ENCODE measurements at regions not wholly inside any gene's neighbourhood (a gene's known extent, or its start where the extent isn't known, plus 50 kb on each side); places are given as distances from the start of the nearest gene placed in this dataset.

GRCh38 chr5:143739746-143740145 is 72.2 kb upstream of the HMHB1 start:
- Histone ChIP-seq H2BK20ac (ENCODE audit: low read depth, low read length, poor library complexity, severe bottlenecking) (no peak overlapping the region), H3T11ph (ENCODE audit: low read length) (no peak overlapping the region), H4K91ac (ENCODE audit: insufficient read length, low read depth, low read length) (no peak overlapping the region), H2BK12ac (ENCODE audit: insufficient read length, low read depth, low read length) (no peak overlapping the region), H3K9me3 (ENCODE audit: control insufficient read depth, low read depth, low read length) (no peaks in the 10 kb centered on the region), H4K20me1 (ENCODE audit: control insufficient read depth, insufficient read depth, insufficient read length) (no peaks in the 10 kb centered on the region), H3K27me3 (ENCODE audit: insufficient read depth, low read length) (no peaks in the 10 kb centered on the region), H3K27ac (ENCODE audit: insufficient read length, low read depth, low read length) (no peak overlapping the region), H3K14ac (ENCODE audit: insufficient read depth, low read length) (no peak overlapping the region), H2AFZ (ENCODE audit: low read length) (no peak overlapping the region), H3K56ac (ENCODE audit: insufficient read length, low read depth, low read length) (no peak overlapping the region), H3K23ac (ENCODE audit: insufficient read length, low read depth, low read length) (no peak overlapping the region), H3K23me2 (ENCODE audit: insufficient read length, low read depth, low read length, poor library complexity, severe bottlenecking) (no peaks in the 10 kb centered on the region), H3K18ac (ENCODE audit: insufficient read length, low read depth, low read length) (no peak overlapping the region), H4K8ac (replicated peaks; ENCODE audit: insufficient read length, low read depth, low read length) (no peak overlapping the region), H4K5ac (ENCODE audit: insufficient read length, low read depth, low read length) (no peak overlapping the region), H2AK5ac (ENCODE audit: insufficient read length, low read length) (no peak overlapping the region), H3K4me2 (ENCODE audit: insufficient read depth, insufficient read length, low read length) (no peak overlapping the region), H3K4ac (ENCODE audit: low read depth, low read length) (no peak overlapping the region), H3K79me1 (ENCODE audit: insufficient read depth, low read depth, low read length, poor library complexity, severe bottlenecking) (no peaks in the 10 kb centered on the region), H3K4me1 (ENCODE audit: insufficient read depth, low read length) (peaks cover 3% of the 10 kb centered on the region), H2BK15ac (ENCODE audit: low read depth, low read length) (no peak overlapping the region), H2BK5ac (ENCODE audit: insufficient read length, low read length) (no peak overlapping the region), H2BK120ac (ENCODE audit: low read depth, low read length, poor library complexity, severe bottlenecking) (no peak overlapping the region), H3K79me2 (ENCODE audit: insufficient read depth, low read length) (no peaks in the 10 kb centered on the region), H3K9ac (ENCODE audit: extremely low read depth, insufficient read length, low read length) (no peak overlapping the region)
- no peaks in the 10 kb centered on the region for H3K36me3 Mint-ChIP-seq (ENCODE audit: insufficient read depth in 1 of 3, low read depth in 3 of 3)
- no peak overlapping the region for H3K4me3 Mint-ChIP-seq
- H3K27me3 Mint-ChIP-seq (ENCODE audit: low read depth) = no peaks in the 10 kb centered on the region
- peaks cover 11 to 15% of the 10 kb centered on the region in 2 experiments for H3K4me1 Mint-ChIP-seq
- TF ChIP-seq CTCF (conservative IDR thresholded peaks at IDR 0.05) = no peak
- H3K27ac Mint-ChIP-seq = no peak overlapping the region
- no peak for DNase-seq
- no peaks in the 10 kb centered on the region for H3K9me3 Mint-ChIP-seq
- no CpG with 5 or more reads among the region's 1 CpG for WGBS (ENCODE audit: extremely low coverage, insufficient read length, low lambda C conversion rate)

Data from H9 (cell line).